LNCaP clone FGC (cell line): ENCODE measurements at regions not wholly inside any gene's neighbourhood (a gene's known extent, or its start where the extent isn't known, plus 50 kb on each side); places are given as distances from the start of the nearest gene placed in this dataset.

Experiments used
- DNase-seq: peaks from one replicate; pipeline ENCODE4 v3.0.0-alpha.2; 2011; ENCODE audit warnings: low read depth
- H3K4me3 ChIP-seq: 2 replicates; pipeline ENCODE4 v1.5.1; 2011; ENCODE audit warnings: mild to moderate bottlenecking, low read depth, low read length, control low read depth
- CTCF ChIP-seq: IDR thresholded peaks from 2 replicates; pipeline ENCODE4 v1.5.1; 2012; ENCODE audit warnings: mild to moderate bottlenecking; ENCODE audit not compliant: control insufficient read depth, insufficient read depth; ENCODE audit errors: extremely low read depth

- no peak overlapping the region for H3K4me3 ChIP-seq
- DNase-seq, result no peak
- TF ChIP-seq CTCF, result no peak
Observed at GRCh38 chr14:56394826-56395530, 184.6 kb upstream of the TMEM260 start.

GRCh38 chr14:56400109-56400825 is 179.3 kb upstream of the TMEM260 start:
- DNase-seq, result peak; percentile 13
- no peak overlapping the region for H3K4me3 ChIP-seq
- TF ChIP-seq CTCF, result no peak

- H3K4me3 ChIP-seq, result no peak overlapping the region
- no peak for DNase-seq
- no peak for TF ChIP-seq CTCF
Observed at GRCh38 chr14:56412468-56413434, 166.8 kb upstream of the TMEM260 start.

- H3K4me3 ChIP-seq, result no peak overlapping the region
- no peak for DNase-seq
- no peak for TF ChIP-seq CTCF
Observed at GRCh38 chr14:56413721-56414120, 165.9 kb upstream of the TMEM260 start.

- TF ChIP-seq CTCF, result no peak
- no peak for DNase-seq
- H3K4me3 ChIP-seq, result no peak overlapping the region
Observed at GRCh38 chr14:56414236-56414635, 165.4 kb upstream of the TMEM260 start.

GRCh38 chr14:56416213-56416612 is 163.4 kb upstream of the TMEM260 start:
- no peak overlapping the region for H3K4me3 ChIP-seq
- TF ChIP-seq CTCF, result no peak
- DNase-seq, result no peak
